ENCODE measurements at regions not wholly inside any gene's neighbourhood (a gene's known extent, or its start where the extent isn't known, plus 50 kb on each side); places are given as distances from the start of the nearest gene placed in this dataset.

GRCh38 chr2:198706476-198707082 is 751.2 kb downstream of the SATB2 start:
- no peaks in the 10 kb centered on the region for H3K4me1 ChIP-seq (ENCODE audit: control insufficient read depth, extremely low read depth, insufficient read depth, low read length)
- no peak for DNase-seq (ENCODE audit: low read depth, low spot score)
- H3K9me1 ChIP-seq (replicated peaks; ENCODE audit: control insufficient read depth, extremely low read depth, insufficient read depth, low read length): no peaks in the 10 kb centered on the region
- H3K36me3 ChIP-seq (ENCODE audit: control insufficient read depth in 2 of 2, extremely low read depth in 1 of 2, insufficient read depth in 2 of 2, low read length in 2 of 2): no peaks in the 10 kb centered on the region
- peaks cover 3% of the 10 kb centered on the region for H3K9me3 ChIP-seq (replicated peaks; ENCODE audit: control insufficient read depth, insufficient read depth, low read length)
- no peak overlapping the region for H3K27ac ChIP-seq (ENCODE audit: insufficient read depth, low read depth, low read length)
- H3K4me3 ChIP-seq (replicated peaks in 1 of 3; ENCODE audit: insufficient read depth in 1 of 3, low read depth in 1 of 3, low read length in 3 of 3): no peak overlapping the region
- no peaks in the 10 kb centered on the region for H3K79me2 ChIP-seq (ENCODE audit: control insufficient read depth, insufficient read depth, low read length)
- no peaks in the 10 kb centered on the region for H3K27me3 ChIP-seq (ENCODE audit: control insufficient read depth in 2 of 2, insufficient read depth in 2 of 2, low read length in 2 of 2)
- FAIRE-seq: no peak
- ChIA-PET CTCF (no interaction called here), POLR2A (no interaction called here)
- no peak overlapping the region for H3K4me2 ChIP-seq (ENCODE audit: insufficient read depth, low read length)
- no peaks in the 10 kb centered on the region for H4K20me1 ChIP-seq (replicated peaks; ENCODE audit: control insufficient read depth, extremely low read depth, insufficient read depth, low read length)
- H2AFZ ChIP-seq (ENCODE audit: low read depth, low read length): no peak overlapping the region
- BruUV-seq (replicated peaks): no TSS peak
- TF ChIP-seq JUN (IDR thresholded peaks at IDR 0.05; ENCODE audit: borderline replicate concordance, insufficient read depth, insufficient read length, low read depth) (no peak), CTCF (IDR thresholded peaks at IDR 0.05; ENCODE audit: extremely low read depth in 1 of 2, insufficient read depth in 1 of 2, low read depth in 1 of 2, low read length in 2 of 2) (no peak), EZH2 (IDR thresholded peaks at IDR 0.05; ENCODE audit: borderline replicate concordance, low read depth, low read length, severe bottlenecking) (no peak), MAX (IDR thresholded peaks at IDR 0.05; ENCODE audit: insufficient read depth, insufficient read length) (no peak), GATA2 (IDR thresholded peaks at IDR 0.05; ENCODE audit: insufficient read depth, insufficient read length, low read depth, low read length) (no peak), FOS (IDR thresholded peaks at IDR 0.05; ENCODE audit: borderline replicate concordance, insufficient read depth, low read length) (no peak), MYC (IDR thresholded peaks at IDR 0.05; ENCODE audit: low read depth, low read length) (no peak), POLR2A (IDR thresholded peaks at IDR 0.05; ENCODE audit: low read depth, low read length) (no peak), POLR2AphosphoS5 (IDR thresholded peaks at IDR 0.05; ENCODE audit: insufficient read depth, low read depth, low read length) (no peak)
- no peak overlapping the region for H3K9ac ChIP-seq (replicated peaks; ENCODE audit: extremely low read depth, insufficient read depth, low read length)
- dilution Hi-C loops (cut with MboI; ENCODE audit: extremely low pct_ligation_motif_present, low sequenced_read_pairs): no loop called here
- intact Hi-C loops (cut with micrococcal nuclease): no loop called here
